NT2/D1 (cell line): ENCODE measurements at regions not wholly inside any gene's neighbourhood (a gene's known extent, or its start where the extent isn't known, plus 50 kb on each side); places are given as distances from the start of the nearest gene placed in this dataset.

ENCODE experiments used
- DNase-seq: peaks from one replicate; pipeline ENCODE4 v3.0.0-alpha.2; 2011; ENCODE audit warnings: low read depth, low spot score
- H3K27me3 ChIP-seq: 2 replicates; pipeline ENCODE4 v1.6.0; 2011; ENCODE audit warnings: mild to moderate bottlenecking; ENCODE audit not compliant: insufficient read length, insufficient read depth
- H3K36me3 ChIP-seq: 2 replicates; pipeline ENCODE4 v1.6.1; 2011; ENCODE audit warnings: mild to moderate bottlenecking, low read length, mixed read lengths; ENCODE audit not compliant: insufficient read depth, insufficient read length
- H3K4me1 ChIP-seq: 2 replicates; pipeline ENCODE4 v1.5.1; 2011; ENCODE audit not compliant: insufficient read depth, insufficient read length
- H3K4me3 ChIP-seq: 2 replicates; pipeline ENCODE4 v1.5.1; 2011; ENCODE audit warnings: low read depth; ENCODE audit not compliant: insufficient read length
- H3K9ac ChIP-seq: 2 replicates; pipeline ENCODE4 v1.6.0; 2011; ENCODE audit warnings: low read depth; ENCODE audit not compliant: insufficient read length
- H3K9me3 ChIP-seq: 2 replicates; pipeline ENCODE4 v1.5.1; 2011; ENCODE audit warnings: mild to moderate bottlenecking, low read length; ENCODE audit not compliant: insufficient read depth
- SUZ12 ChIP-seq: IDR thresholded peaks from 2 replicates; pipeline ENCODE4 v1.6.1; 2011; ENCODE audit not compliant: insufficient read length, insufficient read depth; ENCODE audit errors: extremely low read depth
- YY1 ChIP-seq: IDR thresholded peaks from 2 replicates; pipeline ENCODE4 v1.6.1; 2011; ENCODE audit not compliant: insufficient read length, insufficient read depth
- ZNF274 ChIP-seq: IDR thresholded peaks from 2 replicates; pipeline ENCODE4 v1.6.1; 2011; ENCODE audit warnings: mild to moderate bottlenecking, low read depth, low read length

- Histone ChIP-seq H3K9me3 (no peaks in the 10 kb centered on the region), H3K4me3 (no peak overlapping the region), H3K4me1 (no peaks in the 10 kb centered on the region), H3K27me3 (no peaks in the 10 kb centered on the region), H3K9ac (no peak overlapping the region), H3K36me3 (no peaks in the 10 kb centered on the region)
- no peak for DNase-seq
- TF ChIP-seq SUZ12 (no peak), YY1 (no peak), ZNF274 (no peak)
Observed at GRCh38 chr21:24938573-24938972, 668.7 kb downstream of the MRPL39 start.

- Histone ChIP-seq H3K4me3 (no peak overlapping the region), H3K9ac (no peak overlapping the region), H3K9me3 (no peaks in the 10 kb centered on the region), H3K27me3 (no peaks in the 10 kb centered on the region), H3K4me1 (no peaks in the 10 kb centered on the region), H3K36me3 (no peaks in the 10 kb centered on the region)
- TF ChIP-seq YY1 (no peak), SUZ12 (no peak), ZNF274 (no peak)
- DNase-seq, result no peak
Observed at GRCh38 chr21:24935991-24936390, 671.3 kb downstream of the MRPL39 start.

GRCh38 chr21:24910591-24910990 is 696.7 kb downstream of the MRPL39 start:
- Histone ChIP-seq H3K4me3 (no peak overlapping the region), H3K4me1 (no peaks in the 10 kb centered on the region), H3K9me3 (no peaks in the 10 kb centered on the region), H3K36me3 (no peaks in the 10 kb centered on the region), H3K9ac (no peak overlapping the region), H3K27me3 (no peaks in the 10 kb centered on the region)
- no peak for TF ChIP-seq YY1
- no peak for TF ChIP-seq SUZ12
- TF ChIP-seq ZNF274, result no peak
- no peak for DNase-seq

GRCh38 chr21:24903994-24904635 is 703.2 kb downstream of the MRPL39 start:
- Histone ChIP-seq H3K36me3 (no peaks in the 10 kb centered on the region), H3K4me3 (no peak overlapping the region), H3K4me1 (no peaks in the 10 kb centered on the region), H3K9me3 (no peaks in the 10 kb centered on the region), H3K27me3 (no peaks in the 10 kb centered on the region), H3K9ac (no peak overlapping the region)
- TF ChIP-seq YY1, result no peak
- TF ChIP-seq SUZ12, result no peak
- TF ChIP-seq ZNF274, result no peak
- no peak for DNase-seq

- H3K9ac ChIP-seq, result no peak overlapping the region
- H3K4me3 ChIP-seq, result no peak overlapping the region
- no peak for DNase-seq
- no peaks in the 10 kb centered on the region for H3K27me3 ChIP-seq
- H3K36me3 ChIP-seq, result no peaks in the 10 kb centered on the region
- TF ChIP-seq YY1, result no peak
- no peak for TF ChIP-seq SUZ12
- TF ChIP-seq ZNF274, result no peak
- no peaks in the 10 kb centered on the region for H3K9me3 ChIP-seq
- H3K4me1 ChIP-seq, result no peaks in the 10 kb centered on the region
Observed at GRCh38 chr21:24899138-24899537, 708.1 kb downstream of the MRPL39 start.

- H3K9me3 ChIP-seq, result no peaks in the 10 kb centered on the region
- H3K4me1 ChIP-seq, result no peaks in the 10 kb centered on the region
- no peaks in the 10 kb centered on the region for H3K36me3 ChIP-seq
- TF ChIP-seq SUZ12 (no peak), ZNF274 (no peak), YY1 (no peak)
- no peaks in the 10 kb centered on the region for H3K27me3 ChIP-seq
- H3K4me3 ChIP-seq, result no peak overlapping the region
- no peak for DNase-seq
- no peak overlapping the region for H3K9ac ChIP-seq
Observed at GRCh38 chr21:24897883-24898282, 709.4 kb downstream of the MRPL39 start.

GRCh38 chr21:24896735-24897124 is 710.6 kb downstream of the MRPL39 start:
- no peaks in the 10 kb centered on the region for H3K27me3 ChIP-seq
- H3K4me3 ChIP-seq, result no peak overlapping the region
- no peak overlapping the region for H3K9ac ChIP-seq
- no peaks in the 10 kb centered on the region for H3K4me1 ChIP-seq
- DNase-seq, result no peak
- TF ChIP-seq ZNF274 (no peak), SUZ12 (no peak), YY1 (no peak)
- no peaks in the 10 kb centered on the region for H3K36me3 ChIP-seq
- H3K9me3 ChIP-seq, result no peaks in the 10 kb centered on the region

GRCh38 chr21:24895885-24896734 is 711.2 kb downstream of the MRPL39 start:
- no peaks in the 10 kb centered on the region for H3K4me1 ChIP-seq
- no peak overlapping the region for H3K9ac ChIP-seq
- peak; percentile 30 for DNase-seq
- no peaks in the 10 kb centered on the region for H3K9me3 ChIP-seq
- H3K4me3 ChIP-seq, result no peak overlapping the region
- no peaks in the 10 kb centered on the region for H3K36me3 ChIP-seq
- no peak for TF ChIP-seq ZNF274
- TF ChIP-seq YY1, result no peak
- TF ChIP-seq SUZ12, result no peak
- no peaks in the 10 kb centered on the region for H3K27me3 ChIP-seq
